ENCODE measurements at regions not wholly inside any gene's neighbourhood (a gene's known extent, or its start where the extent isn't known, plus 50 kb on each side); places are given as distances from the start of the nearest gene placed in this dataset.
"Not testable (repeated sequence)": the region's sequence is repeated elsewhere in the genome, so short reads cannot be mapped to it uniquely, and the experiment has no call there.

DNA sequence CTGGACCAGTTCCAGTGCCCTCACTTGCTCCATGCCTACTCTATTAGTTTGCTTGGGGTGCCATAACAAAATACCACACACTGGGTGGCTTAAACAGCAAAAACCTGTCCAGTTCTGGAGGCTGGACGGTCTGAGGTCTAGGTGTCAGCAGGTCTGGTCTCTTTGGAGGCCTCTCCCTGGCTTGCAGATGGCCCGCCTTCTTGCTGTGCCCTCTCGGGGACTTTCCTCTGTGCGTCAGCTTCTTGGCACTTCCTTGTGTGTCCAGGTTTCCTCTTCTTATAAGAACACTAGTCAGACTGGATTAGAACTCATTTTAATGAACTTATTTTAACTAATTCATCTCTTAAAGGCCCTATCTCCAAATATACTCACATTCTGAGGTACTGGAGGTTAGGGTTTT is 97.2 kb downstream of the CARTPT start:
- H3K27me3 ChIP-seq (ENCODE audit: control insufficient read depth, insufficient read depth, low read length), result no peaks in the 10 kb centered on the region
- H3K4me1 ChIP-seq (ENCODE audit: control insufficient read depth, insufficient read depth, low read length), result no peaks in the 10 kb centered on the region
- intact Hi-C loops (cut with micrococcal nuclease), result no loop called here
- TF ChIP-seq, protein P1, sequence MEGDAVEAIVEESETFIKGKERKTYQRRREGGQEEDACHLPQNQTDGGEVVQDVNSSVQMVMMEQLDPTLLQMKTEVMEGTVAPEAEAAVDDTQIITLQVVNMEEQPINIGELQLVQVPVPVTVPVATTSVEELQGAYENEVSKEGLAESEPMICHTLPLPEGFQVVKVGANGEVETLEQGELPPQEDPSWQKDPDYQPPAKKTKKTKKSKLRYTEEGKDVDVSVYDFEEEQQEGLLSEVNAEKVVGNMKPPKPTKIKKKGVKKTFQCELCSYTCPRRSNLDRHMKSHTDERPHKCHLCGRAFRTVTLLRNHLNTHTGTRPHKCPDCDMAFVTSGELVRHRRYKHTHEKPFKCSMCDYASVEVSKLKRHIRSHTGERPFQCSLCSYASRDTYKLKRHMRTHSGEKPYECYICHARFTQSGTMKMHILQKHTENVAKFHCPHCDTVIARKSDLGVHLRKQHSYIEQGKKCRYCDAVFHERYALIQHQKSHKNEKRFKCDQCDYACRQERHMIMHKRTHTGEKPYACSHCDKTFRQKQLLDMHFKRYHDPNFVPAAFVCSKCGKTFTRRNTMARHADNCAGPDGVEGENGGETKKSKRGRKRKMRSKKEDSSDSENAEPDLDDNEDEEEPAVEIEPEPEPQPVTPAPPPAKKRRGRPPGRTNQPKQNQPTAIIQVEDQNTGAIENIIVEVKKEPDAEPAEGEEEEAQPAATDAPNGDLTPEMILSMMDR (IDR thresholded peaks at IDR 0.05), result no peak
- Mint-ChIP-seq H3K4me1 (no peaks in the 10 kb centered on the region), H3K36me3 (no peaks in the 10 kb centered on the region), H3K9me3 (peaks cover 0 to 3% of the 10 kb centered on the region in 2 donors), H3K27ac (no peak overlapping the region), H3K27me3 (ENCODE audit: low read depth in 2 of 2) (peaks cover 0 to 3% of the 10 kb centered on the region in 2 donors), H3K4me3 (no peak overlapping the region)
- DNase-seq, result no peak
- 69% methylated on average over 4 of the region's 4 CpGs for WGBS (ENCODE audit: insufficient coverage)
- ATAC-seq, result no peak
- H3K27ac ChIP-seq (ENCODE audit: low read length), result no peak overlapping the region
- H3K4me3 ChIP-seq (ENCODE audit: low read length), result no peak overlapping the region
- no peaks in the 10 kb centered on the region for H3K36me3 ChIP-seq (ENCODE audit: control insufficient read depth, insufficient read depth, low read length)
- H3K9me3 ChIP-seq (ENCODE audit: control insufficient read depth, insufficient read depth, low read length), result no peaks in the 10 kb centered on the region

DNA sequence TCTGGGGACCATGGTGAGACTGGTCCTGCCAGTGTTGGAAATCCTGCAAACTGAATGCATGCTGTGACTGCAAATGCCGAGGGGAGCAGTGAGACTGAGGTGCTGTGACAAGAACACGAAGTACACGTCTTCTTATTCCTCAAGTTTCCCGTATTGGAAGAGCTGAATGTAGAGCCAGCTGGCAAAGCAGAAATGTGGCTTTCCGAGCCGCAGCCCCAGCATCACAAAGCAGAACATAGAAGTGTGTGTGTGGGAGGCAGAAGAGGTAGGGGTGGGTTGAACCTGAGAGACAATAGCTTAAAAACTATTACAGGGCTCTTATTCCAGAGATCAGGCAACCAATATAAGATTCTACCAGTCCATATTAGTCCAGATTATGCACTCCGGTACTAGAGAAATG is 98.8 kb downstream of the CARTPT start:
- H3K9me3 Mint-ChIP-seq, result peaks cover 3 to 5% of the 10 kb centered on the region in 2 donors
- TF ChIP-seq, protein P1 (IDR thresholded peaks at IDR 0.05), result no peak
- WGBS (ENCODE audit: insufficient coverage), result 90% methylated on average over 7 of the region's 7 CpGs
- DNase-seq (no peak), ATAC-seq (no peak)
- H3K4me1 ChIP-seq (ENCODE audit: control insufficient read depth, insufficient read depth, low read length), result no peaks in the 10 kb centered on the region
- H3K27ac Mint-ChIP-seq, result no peak overlapping the region
- H3K27me3 ChIP-seq (ENCODE audit: control insufficient read depth, insufficient read depth, low read length), result no peaks in the 10 kb centered on the region
- peaks cover 1% of the 10 kb centered on the region for H3K36me3 Mint-ChIP-seq
- H3K4me1 Mint-ChIP-seq, result no peaks in the 10 kb centered on the region
- no peaks in the 10 kb centered on the region for H3K36me3 ChIP-seq (ENCODE audit: control insufficient read depth, insufficient read depth, low read length)
- H3K4me3 ChIP-seq (ENCODE audit: low read length), result no peak overlapping the region
- intact Hi-C loops (cut with micrococcal nuclease), result no loop called here
- no peaks in the 10 kb centered on the region for H3K9me3 ChIP-seq (ENCODE audit: control insufficient read depth, insufficient read depth, low read length)
- H3K27ac ChIP-seq (ENCODE audit: low read length), result no peak overlapping the region
- peaks cover 0 to 3% of the 10 kb centered on the region in 2 donors for H3K27me3 Mint-ChIP-seq (ENCODE audit: low read depth in 2 of 2)
- no peak overlapping the region for H3K4me3 Mint-ChIP-seq

DNA sequence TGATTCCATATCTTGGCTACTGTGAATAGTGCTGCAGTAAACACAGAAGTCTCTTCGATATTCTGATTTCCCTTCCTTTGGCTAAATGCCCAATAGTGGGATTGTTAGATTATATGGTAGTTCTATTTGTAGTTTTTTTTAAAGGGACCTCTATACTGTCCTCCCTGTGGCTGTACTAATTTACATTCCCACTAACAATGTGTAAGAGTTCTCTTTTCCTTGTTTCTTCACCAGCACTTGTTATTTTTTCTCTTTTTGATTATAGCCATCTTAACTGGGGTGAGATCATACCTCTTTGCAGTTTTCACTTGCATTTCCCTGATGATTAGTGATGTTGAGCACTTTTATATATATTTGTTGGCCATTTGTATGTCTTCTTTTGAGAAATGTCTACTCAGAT is 102.0 kb downstream of the CARTPT start:
- TF ChIP-seq, protein P1 (IDR thresholded peaks at IDR 0.05), result no peak
- intact Hi-C loops (cut with micrococcal nuclease), result no loop called here
- DNase-seq (no peak), ATAC-seq (no peak)
- no peak overlapping the region for H3K4me3 Mint-ChIP-seq
- Histone ChIP-seq H3K4me3 (ENCODE audit: low read length) (no peak overlapping the region), H3K27me3 (ENCODE audit: control insufficient read depth, insufficient read depth, low read length) (no peaks in the 10 kb centered on the region), H3K36me3 (ENCODE audit: control insufficient read depth, insufficient read depth, low read length) (no peaks in the 10 kb centered on the region), H3K9me3 (ENCODE audit: control insufficient read depth, insufficient read depth, low read length) (no peaks in the 10 kb centered on the region), H3K27ac (ENCODE audit: low read length) (no peak overlapping the region), H3K4me1 (ENCODE audit: control insufficient read depth, insufficient read depth, low read length) (no peaks in the 10 kb centered on the region)
- 89% methylated on average over 1 of the region's 1 CpG for WGBS (ENCODE audit: insufficient coverage)
- H3K9me3 Mint-ChIP-seq, result peaks cover 3 to 5% of the 10 kb centered on the region in 2 donors
- H3K4me1 Mint-ChIP-seq, result no peaks in the 10 kb centered on the region
- no peak overlapping the region for H3K27ac Mint-ChIP-seq
- peaks cover 9% of the 10 kb centered on the region for H3K36me3 Mint-ChIP-seq
- peaks cover 0 to 3% of the 10 kb centered on the region in 2 donors for H3K27me3 Mint-ChIP-seq (ENCODE audit: low read depth in 2 of 2)

DNA sequence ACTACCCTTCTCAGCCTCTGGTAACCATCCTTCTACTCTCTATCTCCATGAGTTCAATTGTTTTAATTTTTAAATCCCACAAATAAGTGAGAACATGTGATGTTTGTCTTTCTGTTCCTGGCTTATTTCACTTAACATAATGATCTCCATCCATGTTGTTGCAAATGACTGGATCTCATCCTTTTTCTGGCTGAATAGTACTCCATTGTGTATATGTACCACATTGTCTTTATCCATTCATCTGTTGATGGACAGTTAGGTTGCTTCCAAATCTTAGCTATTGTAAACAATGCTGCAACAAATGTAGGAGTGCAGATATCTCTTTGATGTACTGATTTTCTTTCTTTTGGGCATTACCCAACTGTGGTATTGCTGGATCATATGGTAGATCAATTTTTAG is 103.0 kb downstream of the CARTPT start:
- intact Hi-C loops (cut with micrococcal nuclease); H3K4me3 Mint-ChIP-seq: not testable (repeated sequence)
- peaks cover 10 to 13% of the 10 kb centered on the region in 2 donors for H3K9me3 Mint-ChIP-seq

More for the DNA sequence above, 103.0 kb downstream of the CARTPT start:
- H3K36me3 Mint-ChIP-seq, result peaks cover 18% of the 10 kb centered on the region
- not testable (repeated sequence) for H3K27me3 ChIP-seq (ENCODE audit: control insufficient read depth, insufficient read depth, low read length); H3K27ac ChIP-seq (ENCODE audit: low read length); ATAC-seq; H3K27me3 Mint-ChIP-seq (ENCODE audit: low read depth in 2 of 2); H3K27ac Mint-ChIP-seq; H3K4me3 ChIP-seq (ENCODE audit: low read length); H3K36me3 ChIP-seq (ENCODE audit: control insufficient read depth, insufficient read depth, low read length); H3K4me1 Mint-ChIP-seq; H3K9me3 ChIP-seq (ENCODE audit: control insufficient read depth, insufficient read depth, low read length); DNase-seq; H3K4me1 ChIP-seq (ENCODE audit: control insufficient read depth, insufficient read depth, low read length)
